Central memory CD8-positive, alpha-beta T cell (primary cell): ENCODE measurements at regions not wholly inside any gene's neighbourhood (a gene's known extent, or its start where the extent isn't known, plus 50 kb on each side); places are given as distances from the start of the nearest gene placed in this dataset.
"Not testable (repeated sequence)": the region's sequence is repeated elsewhere in the genome, so short reads cannot be mapped to it uniquely, and the experiment has no call there.

Experiments used
- ATAC-seq: fragments of 150-1000 bp; cut with Tn5 transposase; replicated peaks from 2 replicates; pipeline ENCODE4 v1.10.0; 2022; ENCODE audit warnings: mild to moderate bottlenecking, moderate FRiP score, moderate number of reproducible peaks; ENCODE audit not compliant: poor library complexity, severe bottlenecking; ENCODE audit errors: extremely low read depth
- DNase-seq, 2 donors: peaks; one replicate each; pipeline ENCODE4 v3.0.0; 2021; ENCODE audit warnings: low spot score in 2 of 2
- H3K27ac Mint-ChIP-seq: one replicate; pipeline ENCODE4 v1.8.0; 2022; ENCODE audit warnings: low read depth, mild to moderate bottlenecking, moderate library complexity, mixed read lengths
- H3K27me3 Mint-ChIP-seq: one replicate; pipeline ENCODE4 v1.8.0; 2022; ENCODE audit warnings: mixed read lengths
- H3K36me3 Mint-ChIP-seq: one replicate; pipeline ENCODE4 v1.8.0; 2022; ENCODE audit warnings: mild to moderate bottlenecking, moderate library complexity, mixed read lengths; ENCODE audit not compliant: insufficient read depth
- H3K4me1 Mint-ChIP-seq: one replicate; pipeline ENCODE4 v1.8.0; 2022; ENCODE audit warnings: mixed read lengths
- H3K4me3 Mint-ChIP-seq: one replicate; pipeline ENCODE4 v1.8.0; 2022; ENCODE audit warnings: mild to moderate bottlenecking, moderate library complexity, mixed read lengths
- H3K9me3 Mint-ChIP-seq: one replicate; pipeline ENCODE4 v1.8.0; 2022; ENCODE audit warnings: mixed read lengths

- H3K4me3 Mint-ChIP-seq, H3K36me3 Mint-ChIP-seq, DNase-seq, H3K4me1 Mint-ChIP-seq, H3K9me3 Mint-ChIP-seq, ATAC-seq, H3K27me3 Mint-ChIP-seq, H3K27ac Mint-ChIP-seq: not testable (repeated sequence)
Observed at GRCh38 chr21:9919446-9919845, 601.9 kb upstream of the TPTE start.

DNA sequence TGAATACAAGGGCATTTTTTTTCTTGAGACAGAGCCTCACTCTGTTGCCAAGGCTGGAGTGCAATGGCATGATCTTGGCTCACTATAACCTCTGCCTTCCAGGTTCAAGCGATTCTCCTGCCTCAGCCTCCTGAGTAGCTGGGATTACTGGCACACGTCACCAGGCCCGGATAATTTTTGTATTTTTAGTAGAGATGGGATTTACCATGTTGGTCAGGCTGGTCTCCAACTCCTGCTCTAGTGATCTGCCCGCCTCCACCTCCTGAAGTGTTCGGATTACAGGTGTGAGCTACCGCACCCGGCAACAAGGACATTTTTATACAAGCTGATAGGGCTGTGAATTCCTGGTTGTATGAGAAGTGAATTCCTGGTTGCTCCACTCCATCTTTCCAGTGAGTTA is 577.7 kb upstream of the TPTE start:
- H3K36me3 Mint-ChIP-seq, H3K4me3 Mint-ChIP-seq, DNase-seq, H3K27ac Mint-ChIP-seq, H3K4me1 Mint-ChIP-seq, ATAC-seq, H3K27me3 Mint-ChIP-seq: not testable (repeated sequence)
- H3K9me3 Mint-ChIP-seq = peaks cover 19% of the 10 kb centered on the region

DNA sequence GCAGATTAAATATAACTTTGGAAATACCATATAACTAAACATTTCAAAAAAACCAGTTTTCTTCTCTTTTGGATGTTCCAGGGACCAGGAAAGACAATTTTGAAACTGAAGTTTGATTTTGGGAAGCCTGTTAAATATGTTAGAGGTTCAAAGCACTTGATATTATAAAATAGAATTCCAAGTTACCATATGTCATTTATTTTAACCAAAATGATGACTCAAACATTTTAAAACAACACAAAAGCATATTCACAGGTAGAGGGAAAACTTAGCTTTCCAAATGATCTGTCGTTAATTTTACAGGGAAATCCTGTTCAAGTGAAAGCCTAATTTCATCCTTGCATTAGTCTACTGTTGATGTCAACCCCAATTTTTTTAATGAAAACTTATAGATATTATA is 575.3 kb upstream of the TPTE start:
- H3K4me3 Mint-ChIP-seq, DNase-seq, H3K27me3 Mint-ChIP-seq, H3K27ac Mint-ChIP-seq, H3K36me3 Mint-ChIP-seq, H3K4me1 Mint-ChIP-seq, ATAC-seq: not testable (repeated sequence)
- peaks cover 24% of the 10 kb centered on the region for H3K9me3 Mint-ChIP-seq

GRCh38 chr21:9949510-9950289 is 571.7 kb upstream of the TPTE start:
- not testable (repeated sequence) for H3K27ac Mint-ChIP-seq, DNase-seq, H3K4me3 Mint-ChIP-seq, H3K36me3 Mint-ChIP-seq, ATAC-seq, H3K4me1 Mint-ChIP-seq, H3K27me3 Mint-ChIP-seq
- peaks cover 11% of the 10 kb centered on the region for H3K9me3 Mint-ChIP-seq

DNA sequence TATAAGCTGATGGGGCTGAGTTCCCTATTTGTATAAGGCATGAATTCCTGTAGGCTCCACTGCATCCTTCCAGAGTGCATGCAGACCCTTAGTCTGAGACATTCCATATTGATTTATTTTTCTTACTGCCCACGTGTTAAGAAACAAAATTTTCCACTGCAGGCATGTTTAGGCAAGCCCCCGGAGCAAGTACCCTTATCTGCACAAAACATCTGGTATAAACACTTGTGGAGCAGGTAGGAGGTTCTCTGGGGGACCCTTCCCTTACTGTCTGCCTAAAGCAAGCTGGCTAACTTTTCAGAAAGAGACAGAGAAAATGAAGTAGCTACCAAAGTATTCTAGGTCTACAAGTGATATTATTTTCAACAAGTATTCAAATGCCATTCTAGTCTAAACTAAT is 571.0 kb upstream of the TPTE start:
- not testable (repeated sequence) for ATAC-seq, H3K4me1 Mint-ChIP-seq, H3K27ac Mint-ChIP-seq, H3K4me3 Mint-ChIP-seq, H3K36me3 Mint-ChIP-seq, DNase-seq, H3K27me3 Mint-ChIP-seq
- H3K9me3 Mint-ChIP-seq = peaks cover 11% of the 10 kb centered on the region

GRCh38 chr21:9958791-9959190 is 562.6 kb upstream of the TPTE start:
- not testable (repeated sequence) for ATAC-seq, H3K36me3 Mint-ChIP-seq

DNA sequence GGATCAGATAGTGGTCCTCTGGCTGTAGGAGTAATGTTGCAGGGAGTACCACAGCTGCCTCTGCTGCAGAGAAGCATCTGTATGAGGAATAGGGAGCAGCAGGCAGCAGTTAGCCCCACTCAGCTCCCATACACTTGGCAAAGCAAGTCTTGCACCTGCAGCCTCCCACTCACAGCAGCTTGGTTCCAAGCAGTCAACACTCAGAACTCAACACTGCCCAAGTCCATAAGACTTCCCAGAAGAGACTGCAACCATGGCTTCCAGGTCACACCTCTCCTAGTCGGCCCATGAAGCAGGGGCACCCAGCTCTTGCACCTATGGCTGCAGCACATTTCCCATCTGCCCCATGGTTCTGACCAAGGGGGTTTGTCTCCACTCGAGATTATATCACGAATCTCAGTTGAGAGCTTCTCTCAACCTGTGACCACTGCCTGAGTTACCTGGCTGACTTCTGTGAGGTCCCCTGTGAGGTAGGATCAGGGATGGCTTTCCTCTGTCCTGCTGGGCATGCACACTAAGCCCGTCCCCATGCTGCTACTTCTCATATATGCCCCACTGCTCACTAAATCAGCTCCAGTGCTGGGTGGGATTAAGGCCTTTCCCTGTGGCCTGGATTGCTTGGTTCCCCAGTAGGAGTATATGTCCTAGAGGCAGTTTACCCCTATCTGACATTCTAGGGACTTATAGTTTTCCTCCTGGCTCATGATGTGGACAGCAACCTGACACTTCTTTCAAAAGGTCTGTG is 562.0 kb upstream of the TPTE start:
- not testable (repeated sequence) for H3K27me3 Mint-ChIP-seq, H3K4me3 Mint-ChIP-seq, H3K27ac Mint-ChIP-seq, H3K9me3 Mint-ChIP-seq, DNase-seq, H3K4me1 Mint-ChIP-seq, ATAC-seq, H3K36me3 Mint-ChIP-seq

More at GRCh38 chr21:9958791-9959190, 562.6 kb upstream of the TPTE start:
- not testable (repeated sequence) for H3K27me3 Mint-ChIP-seq, H3K4me1 Mint-ChIP-seq, H3K9me3 Mint-ChIP-seq, H3K4me3 Mint-ChIP-seq, DNase-seq, H3K27ac Mint-ChIP-seq

DNA sequence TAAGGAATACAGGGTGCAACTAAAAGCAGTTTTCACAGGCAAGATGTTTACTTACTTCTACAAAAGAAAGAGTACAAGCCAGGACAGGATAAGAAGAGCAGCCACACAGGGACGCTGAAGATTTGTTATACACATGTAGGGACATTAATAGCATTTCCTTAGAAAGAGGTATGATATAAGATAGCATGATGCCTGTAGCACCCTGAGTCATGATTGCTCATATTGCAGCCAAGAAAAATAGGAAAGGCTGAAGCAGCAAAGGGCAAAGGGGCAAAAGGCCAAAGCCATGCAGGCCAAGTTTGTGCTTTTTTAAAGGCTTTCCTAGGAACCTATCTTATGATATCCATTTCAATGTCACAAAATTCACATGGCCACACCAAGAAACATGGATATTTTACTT is 552.0 kb upstream of the TPTE start:
- H3K27ac Mint-ChIP-seq, H3K27me3 Mint-ChIP-seq, DNase-seq, H3K36me3 Mint-ChIP-seq, H3K4me1 Mint-ChIP-seq, ATAC-seq, H3K9me3 Mint-ChIP-seq, H3K4me3 Mint-ChIP-seq: not testable (repeated sequence)

GRCh38 chr21:9972018-9972417 is 549.4 kb upstream of the TPTE start:
- not testable (repeated sequence) for H3K4me3 Mint-ChIP-seq, H3K27me3 Mint-ChIP-seq, ATAC-seq, DNase-seq, H3K9me3 Mint-ChIP-seq, H3K4me1 Mint-ChIP-seq, H3K27ac Mint-ChIP-seq, H3K36me3 Mint-ChIP-seq

DNA sequence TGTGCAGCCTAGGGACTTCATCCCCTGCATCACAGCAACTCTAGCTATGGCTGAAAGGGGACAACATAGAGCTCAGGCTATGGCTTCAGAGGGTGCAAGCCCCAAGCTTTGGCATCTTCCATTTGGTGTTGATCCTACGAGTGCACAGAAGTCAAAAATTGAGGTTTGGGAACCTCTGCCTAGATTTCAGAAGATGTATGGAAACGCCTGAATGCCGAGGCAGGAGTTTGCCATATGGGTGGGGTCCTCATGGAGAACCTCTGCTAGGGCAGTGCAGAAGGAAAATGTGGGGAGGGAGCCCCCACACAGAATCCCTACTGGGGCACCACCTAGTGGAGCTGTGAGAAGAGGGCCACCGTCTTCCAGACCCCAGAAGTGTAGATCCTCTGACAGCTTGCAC is 543.0 kb upstream of the TPTE start:
- ATAC-seq, H3K27me3 Mint-ChIP-seq, H3K36me3 Mint-ChIP-seq, H3K27ac Mint-ChIP-seq, H3K4me3 Mint-ChIP-seq, DNase-seq, H3K4me1 Mint-ChIP-seq: not testable (repeated sequence)
- peaks cover 12% of the 10 kb centered on the region for H3K9me3 Mint-ChIP-seq

DNA sequence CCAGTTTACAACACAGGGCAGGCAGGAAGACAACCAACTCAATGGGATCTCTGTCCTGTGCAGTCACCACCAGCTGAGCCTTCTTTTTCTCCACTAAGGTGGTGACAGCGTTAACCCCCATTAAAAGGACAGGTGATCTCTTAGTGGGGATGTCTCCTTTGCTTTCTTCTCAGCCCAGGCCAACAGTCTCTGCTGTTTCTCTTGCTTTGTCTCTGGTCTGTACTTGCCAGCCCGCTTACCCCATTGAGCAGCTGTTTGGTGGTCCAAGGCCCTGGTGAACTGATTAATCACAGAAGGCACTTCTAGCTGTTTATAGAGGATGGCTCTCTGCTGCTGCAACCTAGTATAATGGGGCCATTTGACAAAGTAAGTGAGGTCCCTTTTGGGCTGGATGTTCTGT is 523.9 kb upstream of the TPTE start:
- H3K9me3 Mint-ChIP-seq, DNase-seq, H3K27ac Mint-ChIP-seq, H3K36me3 Mint-ChIP-seq, H3K4me1 Mint-ChIP-seq, H3K4me3 Mint-ChIP-seq, H3K27me3 Mint-ChIP-seq, ATAC-seq: not testable (repeated sequence)

DNA sequence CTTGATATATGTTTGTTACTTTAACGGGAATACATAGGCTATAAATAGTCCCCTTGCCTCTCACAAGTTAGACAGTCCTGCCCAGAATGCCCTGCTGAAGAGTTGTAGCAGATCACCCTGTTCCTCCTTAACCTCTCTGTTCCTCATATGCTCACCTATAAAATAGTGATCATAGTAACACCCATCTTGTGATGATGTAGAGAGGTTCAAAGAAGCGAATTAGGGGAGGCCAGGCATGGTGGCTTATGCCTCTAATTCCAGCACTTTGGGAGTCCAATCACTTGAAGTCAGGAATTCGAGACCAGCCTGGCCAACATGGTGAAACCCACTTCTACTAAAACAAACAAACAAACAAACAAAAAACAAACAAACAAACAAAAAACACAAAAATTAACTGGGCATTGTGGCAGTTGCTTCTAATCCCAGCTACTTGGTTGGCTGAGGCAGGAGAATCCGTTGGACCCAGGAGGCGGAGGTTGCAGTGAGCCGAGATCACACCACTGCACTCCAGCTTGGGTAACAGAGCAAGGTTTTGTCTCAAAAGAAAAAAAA is 518.5 kb upstream of the TPTE start:
- H3K4me3 Mint-ChIP-seq, H3K27me3 Mint-ChIP-seq, H3K4me1 Mint-ChIP-seq, H3K36me3 Mint-ChIP-seq, ATAC-seq, H3K9me3 Mint-ChIP-seq, DNase-seq, H3K27ac Mint-ChIP-seq: not testable (repeated sequence)

- H3K4me1 Mint-ChIP-seq, H3K27ac Mint-ChIP-seq, H3K9me3 Mint-ChIP-seq, H3K36me3 Mint-ChIP-seq, DNase-seq, H3K27me3 Mint-ChIP-seq, ATAC-seq, H3K4me3 Mint-ChIP-seq: not testable (repeated sequence)
Observed at GRCh38 chr21:10005791-10006190, 515.6 kb upstream of the TPTE start.
